HG03039 (cell line): ENCODE measurements at regions not wholly inside any gene's neighbourhood (a gene's known extent, or its start where the extent isn't known, plus 50 kb on each side); places are given as distances from the start of the nearest gene placed in this dataset.

Experiments
- ATAC-seq: cut with Tn5 transposase; IDR thresholded peaks from one replicate; pipeline ENCODE4 v1.9.1; 2021; ENCODE audit warnings: mild to moderate bottlenecking, moderate library complexity; ENCODE audit not compliant: unreplicated experiment

GRCh38 chr11:134882141-134882540, 470.1 kb upstream of the B3GAT1 start:
- ATAC-seq: no peak

- ATAC-seq: no peak
Measured at GRCh38 chr11:134880788-134881187, 468.7 kb upstream of the B3GAT1 start.

GRCh38 chr11:134879931-134880330, 467.9 kb upstream of the B3GAT1 start:
- no peak for ATAC-seq

GRCh38 chr11:134879341-134879740, 467.3 kb upstream of the B3GAT1 start:
- ATAC-seq: no peak

- ATAC-seq: no peak
Measured at GRCh38 chr11:134878785-134879184, 466.7 kb upstream of the B3GAT1 start.

- ATAC-seq: no peak
Measured at GRCh38 chr11:134876226-134876625, 464.2 kb upstream of the B3GAT1 start.

- no peak for ATAC-seq
Measured at GRCh38 chr11:134866981-134867675, 455.1 kb upstream of the B3GAT1 start.

GRCh38 chr11:134866215-134866614, 454.2 kb upstream of the B3GAT1 start:
- ATAC-seq: no peak

- ATAC-seq: no peak
Measured at GRCh38 chr11:134864968-134865305, 452.9 kb upstream of the B3GAT1 start.

GRCh38 chr11:134864233-134864967, 452.4 kb upstream of the B3GAT1 start:
- ATAC-seq: no peak

GRCh38 chr11:134863294-134863693, 451.3 kb upstream of the B3GAT1 start:
- ATAC-seq: no peak

- ATAC-seq: no peak
Measured at GRCh38 chr11:134862587-134863195, 450.6 kb upstream of the B3GAT1 start.

- ATAC-seq: no peak
Measured at GRCh38 chr11:134862105-134862502, 450.1 kb upstream of the B3GAT1 start.

GRCh38 chr11:134861490-134862104, 449.6 kb upstream of the B3GAT1 start:
- no peak for ATAC-seq

- ATAC-seq: no peak
Measured at GRCh38 chr11:134858783-134859480, 446.9 kb upstream of the B3GAT1 start.

GRCh38 chr11:134857035-134857434, 445.0 kb upstream of the B3GAT1 start:
- no peak for ATAC-seq

GRCh38 chr11:134856056-134856971, 444.3 kb upstream of the B3GAT1 start:
- no peak for ATAC-seq

GRCh38 chr11:134853992-134854991, 442.2 kb upstream of the B3GAT1 start:
- ATAC-seq: no peak
